HepG2 (cell line): ENCODE measurements at regions not wholly inside any gene's neighbourhood (a gene's known extent, or its start where the extent isn't known, plus 50 kb on each side); places are given as distances from the start of the nearest gene placed in this dataset.

Experiments used
- ADNP ChIP-seq: sonication (generic); formaldehyde crosslinking; IDR thresholded peaks from 2 replicates; pipeline ENCODE4 v1.4.0; 2020; ENCODE audit warnings: missing genetic modification reagents
- ARNT ChIP-seq: fragments of 450-650 bp; IDR thresholded peaks from 2 replicates; pipeline ENCODE4 v1.6.1; 2017
- CTCF ChIP-seq: sonication (generic); formaldehyde crosslinking; IDR thresholded peaks from 2 replicates; pipeline ENCODE4 v1.5.0; 2020; ENCODE audit warnings: mild to moderate bottlenecking, missing genetic modification reagents, moderate library complexity
- EZH2 ChIP-seq: conservative IDR thresholded peaks from 2 replicates; pipeline ENCODE4 v1.6.1; 2012; ENCODE audit warnings: mild to moderate bottlenecking, low read depth, low read length, moderate library complexity
- HHEX ChIP-seq: IDR thresholded peaks from 2 replicates; pipeline ENCODE4 v1.6.1; 2016; ENCODE audit warnings: control low read depth
- KLF15 ChIP-seq: sonication (generic); formaldehyde crosslinking; IDR thresholded peaks from 2 replicates; pipeline ENCODE4 v1.8.1; 2023; ENCODE audit warnings: borderline replicate concordance, mild to moderate bottlenecking, inconsistent platforms, missing genetic modification reagents, mixed read lengths
- PATZ1 ChIP-seq: sonication (generic); formaldehyde crosslinking; IDR thresholded peaks from 2 replicates; pipeline ENCODE4 v1.4.0; 2020; ENCODE audit warnings: missing genetic modification reagents
- SOX13 ChIP-seq, 3 experiments: fragments of 450-650 bp in 1 of 3; sonication (generic) in 1 of 3; formaldehyde crosslinking in 1 of 3; IDR thresholded peaks in 2 of 3; conservative IDR thresholded peaks in 1 of 3; 2 replicates each; pipeline versions ENCODE4 v1.5.0 to v1.6.1; 2016 to 2020; ENCODE audit warnings: antibody characterized with exemption in 1 of 3, mild to moderate bottlenecking in 1 of 3, missing compliant biosample characterization in 1 of 3, missing genetic modification reagents in 1 of 3, moderate library complexity in 1 of 3
- ZBTB38 ChIP-seq: sonication (generic); formaldehyde crosslinking; IDR thresholded peaks from 2 replicates; pipeline ENCODE4 v1.5.1; 2020; ENCODE audit warnings: mild to moderate bottlenecking, missing genetic modification reagents
- ZNF790 ChIP-seq: sonication (generic); formaldehyde crosslinking; IDR thresholded peaks from 2 replicates; pipeline ENCODE4 v1.8.0; 2022; ENCODE audit warnings: missing genetic modification reagents, mild to moderate bottlenecking, borderline replicate concordance

GRCh38 chr6:3959385-3959784, 110.2 kb downstream of the FAM50B start:
- TF ChIP-seq ADNP (CRISPR knock-in tag) (no peak), HHEX (CRISPR knock-in tag) (no peak), CTCF (CRISPR knock-in tag) (no peak), ARNT (no peak), ZBTB38 (CRISPR knock-in tag) (no peak), SOX13 (IDR thresholded peaks at IDR 0.05) (no peak), SOX13 (CRISPR knock-in tag; conservative IDR thresholded peaks at IDR 0.05 in 1 of 2, IDR thresholded peaks at IDR 0.05 in 1 of 2) (no peak), ZNF790 (CRISPR knock-in tag) (no peak), KLF15 (no peak), PATZ1 (no peak), EZH2 (no peak)
